Activated naive CD4-positive, alpha-beta T cell treated with Interleukin-2 at 50 U/mL for 16 hours (primary cell): ENCODE measurements at regions not wholly inside any gene's neighbourhood (a gene's known extent, or its start where the extent isn't known, plus 50 kb on each side); places are given as distances from the start of the nearest gene placed in this dataset.

ENCODE experiments used
- DNase-seq: peaks from one replicate; pipeline ENCODE4 v3.0.0-alpha.2; 2020

- DNase-seq: no peak
These were observed 2313.1 kb upstream of the AGA start for GRCh38 chr4:179755322-179755721.

- DNase-seq: no peak
These were observed 2315.4 kb upstream of the AGA start for GRCh38 chr4:179757641-179758040.

GRCh38 chr4:179762840-179763239, 2320.6 kb upstream of the AGA start:
- DNase-seq: no peak

GRCh38 chr4:179766938-179767337, 2324.7 kb upstream of the AGA start:
- DNase-seq: no peak

GRCh38 chr4:179768996-179769395, 2326.8 kb upstream of the AGA start:
- no peak for DNase-seq

- DNase-seq: no peak
These were observed 2355.5 kb upstream of the AGA start for GRCh38 chr4:179797738-179798137.

DNA sequence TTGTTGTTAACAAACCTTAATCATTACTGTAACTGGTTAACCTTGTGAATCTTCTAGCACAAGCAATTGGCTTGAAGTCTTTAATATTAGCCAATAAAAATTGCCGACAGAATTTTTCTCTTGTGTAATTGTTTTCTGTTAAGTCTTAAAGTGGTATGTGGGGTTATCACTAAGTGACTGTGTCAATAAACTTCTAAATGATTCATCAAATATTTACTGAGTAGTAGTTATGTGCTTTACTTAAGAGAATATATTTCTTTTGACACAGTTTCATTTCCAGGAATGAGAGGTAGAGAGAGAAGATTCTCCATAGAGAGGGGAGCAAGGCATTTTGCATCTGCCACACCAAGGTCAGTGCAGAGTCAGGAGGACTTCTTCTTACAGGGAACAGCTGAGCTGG, 2361.6 kb upstream of the AGA start:
- DNase-seq: no peak

GRCh38 chr4:179804440-179804839, 2362.2 kb upstream of the AGA start:
- DNase-seq: no peak

DNA sequence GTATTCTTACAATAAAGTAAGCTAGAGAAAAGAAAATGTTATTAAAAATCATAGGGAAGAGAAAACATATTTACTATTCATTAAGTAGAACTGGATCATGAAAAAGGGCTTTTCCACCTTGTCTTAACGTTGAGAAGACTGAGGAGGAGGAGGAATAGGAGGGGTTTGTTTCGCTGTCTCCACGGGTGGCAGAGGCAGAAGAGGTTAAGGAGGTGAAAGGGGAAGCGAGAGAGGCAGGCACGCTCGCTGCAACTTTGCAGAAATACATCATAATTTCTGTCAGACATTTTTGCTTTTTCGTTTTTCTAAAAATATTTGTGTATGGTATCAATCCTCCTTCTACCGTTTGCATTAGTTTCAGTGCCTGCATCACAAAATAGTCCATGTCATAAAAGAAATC, 2375.1 kb upstream of the AGA start:
- DNase-seq: no peak

DNA sequence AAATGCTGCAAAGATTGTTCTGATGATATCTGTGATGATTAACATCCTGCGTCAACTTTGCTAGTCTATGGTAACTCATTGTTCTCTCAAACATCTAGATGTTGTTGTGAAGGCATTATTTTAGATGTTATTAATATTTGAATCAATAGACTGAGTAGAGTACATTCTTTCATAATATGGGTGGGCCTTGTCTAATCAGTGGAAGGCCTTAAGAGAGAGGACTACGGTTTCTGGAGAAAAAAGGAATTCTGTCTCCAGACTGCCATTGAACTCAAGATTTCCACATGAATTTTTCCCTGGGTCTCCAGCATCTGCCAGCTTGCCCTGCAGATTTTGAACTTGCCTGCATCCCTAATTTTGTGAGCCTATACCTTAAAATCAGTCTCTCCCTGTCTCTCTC, 2381.1 kb upstream of the AGA start:
- DNase-seq: no peak

DNA sequence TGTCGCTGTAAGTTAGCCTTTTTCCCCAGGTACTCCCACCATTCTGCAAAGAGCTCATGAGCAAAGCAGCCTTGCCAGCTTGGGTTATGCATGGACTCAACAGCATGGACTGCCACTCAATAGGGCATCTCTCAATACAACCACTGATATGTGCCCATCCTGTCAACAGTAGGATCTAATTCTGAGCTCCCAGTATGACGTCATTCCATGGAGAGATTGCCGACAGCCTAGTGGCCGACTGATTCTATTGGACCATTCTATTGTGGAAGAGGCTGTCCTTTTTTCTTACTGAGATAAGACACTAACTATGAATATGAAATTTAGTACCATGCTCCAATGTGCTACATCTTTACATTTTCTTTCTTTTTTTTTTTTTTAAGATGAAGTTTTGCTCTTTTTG, 2389.0 kb upstream of the AGA start:
- DNase-seq: no peak

GRCh38 chr4:179836179-179837075, 2394.2 kb upstream of the AGA start:
- DNase-seq: no peak

- DNase-seq: no peak
These were observed 2399.8 kb upstream of the TENM3 start for GRCh38 chr4:179843370-179843769.

DNA sequence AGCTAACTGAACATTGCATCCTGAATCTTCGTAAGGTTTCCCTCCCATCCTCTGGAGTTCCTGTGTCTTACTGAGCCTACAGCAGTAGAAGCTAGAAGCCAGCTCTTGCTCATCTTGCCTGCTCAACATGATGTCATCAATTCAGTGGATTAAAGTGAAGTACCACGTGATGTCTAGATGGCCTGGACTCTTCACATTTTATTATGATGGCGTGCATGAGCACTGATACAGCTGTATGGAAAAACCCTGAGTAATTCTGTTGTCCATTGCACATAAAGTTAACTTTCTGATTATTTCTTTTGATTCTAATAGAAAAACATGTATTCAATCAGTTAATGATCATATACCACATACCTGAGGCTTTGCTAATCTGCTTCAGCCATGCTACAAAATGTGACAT, 2387.7 kb upstream of the TENM3 start:
- DNase-seq: no peak

- DNase-seq: no peak
These were observed 2385.0 kb upstream of the TENM3 start for GRCh38 chr4:179858221-179858620.

GRCh38 chr4:179867300-179867878, 2375.8 kb upstream of the TENM3 start:
- DNase-seq: no peak

- no peak for DNase-seq
These were observed 2371.5 kb upstream of the TENM3 start for GRCh38 chr4:179871726-179872125.

- no peak for DNase-seq
These were observed 2370.4 kb upstream of the TENM3 start for GRCh38 chr4:179872755-179873154.

DNA sequence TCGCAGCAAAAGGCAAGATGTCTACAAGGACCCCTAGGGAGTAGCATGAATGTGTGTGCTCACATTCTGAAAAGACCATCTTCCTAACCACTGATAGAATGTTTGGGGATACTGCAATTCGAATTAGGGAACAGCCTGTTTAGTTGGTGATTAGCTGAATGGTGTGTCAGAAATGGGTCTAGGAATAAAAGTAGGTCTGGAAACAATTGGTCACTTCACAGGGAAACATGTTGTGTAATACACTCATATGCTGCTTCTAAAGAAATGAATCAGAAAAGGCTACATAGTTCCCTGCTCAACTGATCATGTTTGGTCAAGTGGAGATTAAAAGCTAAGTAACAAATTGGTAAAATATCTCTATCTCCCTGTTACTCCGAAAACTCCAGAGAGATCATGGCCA, 2362.4 kb upstream of the TENM3 start:
- no peak for DNase-seq

GRCh38 chr4:179894066-179894778, 2349.0 kb upstream of the TENM3 start:
- DNase-seq: no peak

- no peak for DNase-seq
These were observed 2323.6 kb upstream of the TENM3 start for GRCh38 chr4:179919587-179919986.

GRCh38 chr4:179927473-179927872, 2315.7 kb upstream of the TENM3 start:
- no peak for DNase-seq

- DNase-seq: no peak
These were observed 2301.3 kb upstream of the TENM3 start for GRCh38 chr4:179941911-179942310.

- DNase-seq: no peak
These were observed 2266.4 kb upstream of the TENM3 start for GRCh38 chr4:179976777-179977176.
